H9 (cell line): ENCODE measurements at regions not wholly inside any gene's neighbourhood (a gene's known extent, or its start where the extent isn't known, plus 50 kb on each side); places are given as distances from the start of the nearest gene placed in this dataset.

Experiments used
- DNase-seq: peaks from one replicate; pipeline ENCODE4 v3.0.0-alpha.2; 2017
- H2AFZ ChIP-seq: one replicate; pipeline ENCODE4 v1.6.1; 2013; ENCODE audit warnings: mild to moderate bottlenecking, low read length, control low read depth, moderate library complexity
- H2AK5ac ChIP-seq: 2 replicates; pipeline ENCODE4 v1.6.1; 2013; ENCODE audit warnings: low read length, control low read depth, mixed read lengths; ENCODE audit not compliant: insufficient read length
- H2BK120ac ChIP-seq: one replicate; pipeline ENCODE4 v1.6.1; 2013; ENCODE audit warnings: low read depth, mild to moderate bottlenecking, low read length, control low read depth, inconsistent platforms; ENCODE audit not compliant: poor library complexity, severe bottlenecking
- H2BK12ac ChIP-seq: 2 replicates; pipeline ENCODE4 v1.6.1; 2013; ENCODE audit warnings: low read length, control low read depth, mixed read lengths, low read depth; ENCODE audit not compliant: insufficient read length
- H2BK15ac ChIP-seq: 2 replicates; pipeline ENCODE4 v1.6.1; 2013; ENCODE audit warnings: low read depth, low read length, control low read depth
- H2BK20ac ChIP-seq: one replicate; pipeline ENCODE4 v1.6.1; 2013; ENCODE audit warnings: low read depth, mild to moderate bottlenecking, low read length, control low read depth, inconsistent platforms; ENCODE audit not compliant: poor library complexity, severe bottlenecking
- H2BK5ac ChIP-seq: 2 replicates; pipeline ENCODE4 v1.6.1; 2013; ENCODE audit warnings: low read length, control low read depth, mixed read lengths; ENCODE audit not compliant: insufficient read length
- H3K14ac ChIP-seq: 2 replicates; pipeline ENCODE4 v1.6.1; 2013; ENCODE audit warnings: low read length, control low read depth; ENCODE audit not compliant: insufficient read depth
- H3K18ac ChIP-seq: 2 replicates; pipeline ENCODE4 v1.6.1; 2013; ENCODE audit warnings: low read depth, mild to moderate bottlenecking, mixed read lengths, low read length, control low read depth; ENCODE audit not compliant: insufficient read length
- H3K23ac ChIP-seq: 2 replicates; pipeline ENCODE4 v1.6.1; 2013; ENCODE audit warnings: low read length, control low read depth, mixed read lengths, low read depth; ENCODE audit not compliant: insufficient read length
- H3K23me2 ChIP-seq: 2 replicates; pipeline ENCODE4 v1.6.1; 2013; ENCODE audit warnings: low read depth, mild to moderate bottlenecking, mixed read lengths, low read length, control low read depth; ENCODE audit not compliant: insufficient read length, poor library complexity, severe bottlenecking
- H3K27ac ChIP-seq: 2 replicates; pipeline ENCODE4 v1.5.1; 2013; ENCODE audit warnings: low read length, control low read depth, mixed read lengths, low read depth; ENCODE audit not compliant: insufficient read length
- H3K27me3 ChIP-seq: 2 replicates; pipeline ENCODE4 v1.6.1; 2013; ENCODE audit warnings: low read length, control low read depth, inconsistent platforms; ENCODE audit not compliant: insufficient read depth
- H3K4ac ChIP-seq: 2 replicates; pipeline ENCODE4 v1.6.1; 2013; ENCODE audit warnings: low read depth, mild to moderate bottlenecking, control low read depth, inconsistent platforms, low read length, moderate library complexity
- H3K4me1 ChIP-seq: 2 replicates; pipeline ENCODE4 v1.6.1; 2013; ENCODE audit warnings: low read length, control low read depth, inconsistent platforms; ENCODE audit not compliant: insufficient read depth
- H3K4me2 ChIP-seq: 2 replicates; pipeline ENCODE4 v1.6.1; 2013; ENCODE audit warnings: low read length, control low read depth, mixed read lengths; ENCODE audit not compliant: insufficient read length, insufficient read depth
- H3K56ac ChIP-seq: 2 replicates; pipeline ENCODE4 v1.6.1; 2013; ENCODE audit warnings: low read depth, mild to moderate bottlenecking, mixed read lengths, low read length, control low read depth; ENCODE audit not compliant: insufficient read length
- H3K79me1 ChIP-seq: 2 replicates; pipeline ENCODE4 v1.6.1; 2013; ENCODE audit warnings: low read depth, mild to moderate bottlenecking, moderate library complexity, low read length, control low read depth, inconsistent platforms; ENCODE audit not compliant: insufficient read depth, poor library complexity, severe bottlenecking
- H3K79me2 ChIP-seq: 2 replicates; pipeline ENCODE4 v1.6.1; 2013; ENCODE audit warnings: low read length, control low read depth, inconsistent platforms; ENCODE audit not compliant: insufficient read depth
- H3K9ac ChIP-seq: 2 replicates; pipeline ENCODE4 v1.6.1; 2013; ENCODE audit warnings: low read length, control low read depth, mixed read lengths; ENCODE audit not compliant: insufficient read length; ENCODE audit errors: extremely low read depth
- H3K9me3 ChIP-seq: one replicate; pipeline ENCODE4 v1.6.1; 2013; ENCODE audit warnings: low read depth, low read length, inconsistent platforms; ENCODE audit not compliant: control insufficient read depth
- H3T11ph ChIP-seq: one replicate; pipeline ENCODE4 v1.6.1; 2013; ENCODE audit warnings: mild to moderate bottlenecking, low read length, control low read depth, inconsistent platforms
- H4K20me1 ChIP-seq: one replicate; pipeline ENCODE4 v1.6.1; 2013; ENCODE audit not compliant: control insufficient read depth, insufficient read length, insufficient read depth
- H4K5ac ChIP-seq: 2 replicates; pipeline ENCODE4 v1.6.1; 2013; ENCODE audit warnings: low read depth, mild to moderate bottlenecking, mixed read lengths, low read length, control low read depth; ENCODE audit not compliant: insufficient read length
- H4K8ac ChIP-seq: replicated peaks from 2 replicates; pipeline ENCODE4 v1.6.1; 2013; ENCODE audit warnings: low read length, control low read depth, mixed read lengths, low read depth; ENCODE audit not compliant: insufficient read length
- H4K91ac ChIP-seq: 2 replicates; pipeline ENCODE4 v1.6.1; 2013; ENCODE audit warnings: low read depth, mild to moderate bottlenecking, moderate library complexity, mixed read lengths, low read length, control low read depth; ENCODE audit not compliant: insufficient read length
- H3K27ac Mint-ChIP-seq, 3 experiments: 2 replicates in 2 of 3; 3 replicates in 1 of 3; pipeline ENCODE4 v1.8.0; 2020 to 2021; ENCODE audit warnings: mixed read lengths in 3 of 3, mild to moderate bottlenecking in 1 of 3, moderate library complexity in 1 of 3
- H3K27me3 Mint-ChIP-seq: 2 replicates; pipeline ENCODE4 v1.8.0; 2021; ENCODE audit warnings: low read depth, mild to moderate bottlenecking, moderate library complexity, mixed read lengths
- H3K36me3 Mint-ChIP-seq, 3 experiments: 2 replicates in 2 of 3; 3 replicates in 1 of 3; pipeline ENCODE4 v1.8.0; 2020 to 2021; ENCODE audit warnings: low read depth in 3 of 3, mixed read lengths in 3 of 3; ENCODE audit not compliant: insufficient read depth in 1 of 3
- H3K4me1 Mint-ChIP-seq, 2 experiments: 2 replicates each; pipeline ENCODE4 v1.8.0; 2020; ENCODE audit warnings: mixed read lengths in 2 of 2
- H3K4me3 Mint-ChIP-seq, 2 experiments: 2 replicates in 1 of 2; 3 replicates in 1 of 2; pipeline ENCODE4 v1.8.0; 2020 to 2021; ENCODE audit warnings: mild to moderate bottlenecking in 2 of 2, mixed read lengths in 2 of 2, moderate library complexity in 1 of 2
- H3K9me3 Mint-ChIP-seq, 2 experiments: 2 replicates in 1 of 2; 3 replicates in 1 of 2; pipeline ENCODE4 v1.8.0; 2020; ENCODE audit warnings: mild to moderate bottlenecking in 2 of 2, mixed read lengths in 2 of 2, moderate library complexity in 1 of 2
- WGBS: extraction: QIAGEN DNeasy Blood & Tissue Kit; methylation state at CpG from one replicate; pipeline ENCODE4 v1.1.7; 2013; ENCODE audit warnings: missing lambda C conversion rate, low lambda C conversion rate, mixed read lengths; ENCODE audit not compliant: insufficient read length; ENCODE audit errors: extremely low coverage; 5-methylcytosine and 5-hydroxymethylcytosine counted together
- TF ChIP-seq, protein P1 (sequence below): fragments of 200-600 bp; sonication (generic); conservative IDR thresholded peaks from 3 replicates; pipeline ENCODE4 v1.8.0; 2021; ENCODE audit warnings: antibody characterized with exemption, mild to moderate bottlenecking

DNA sequence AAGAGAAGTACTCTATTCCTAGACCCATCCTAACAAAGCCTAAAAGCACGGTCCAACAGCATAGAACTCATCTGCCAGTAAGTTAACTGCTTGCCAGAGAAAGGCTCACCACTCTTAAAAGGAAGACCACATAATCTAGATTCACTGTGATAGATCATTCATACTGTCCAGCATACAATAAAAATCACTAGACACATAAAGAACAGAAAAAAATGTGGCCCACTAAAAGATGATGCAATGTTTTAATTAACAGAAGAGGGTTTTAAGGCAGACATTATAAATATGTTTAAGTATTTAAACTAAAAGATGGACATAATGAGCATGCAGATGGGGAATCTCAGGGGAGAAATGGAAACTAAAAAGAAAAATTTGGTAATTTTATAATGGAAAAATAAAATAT is 157.5 kb upstream of the CDH4 start:
- peaks cover 13 to 18% of the 10 kb centered on the region in 2 experiments for H3K4me1 Mint-ChIP-seq
- H3K18ac ChIP-seq = no peak overlapping the region
- H3K27me3 Mint-ChIP-seq = peaks cover 69% of the 10 kb centered on the region
- H4K8ac ChIP-seq = no peak overlapping the region
- no peak overlapping the region for H3T11ph ChIP-seq
- no peak overlapping the region for H2AK5ac ChIP-seq
- no peak overlapping the region for H3K14ac ChIP-seq
- no peak overlapping the region for H3K27ac Mint-ChIP-seq
- H2BK20ac ChIP-seq = no peak overlapping the region
- no peaks in the 10 kb centered on the region for H3K23me2 ChIP-seq
- H2BK5ac ChIP-seq = no peak overlapping the region
- H2BK120ac ChIP-seq = no peak overlapping the region
- no peaks in the 10 kb centered on the region for H3K79me1 ChIP-seq
- H2BK12ac ChIP-seq = no peak overlapping the region
- H3K27me3 ChIP-seq = no peaks in the 10 kb centered on the region; the same call in 1 of the 2 replicates
- H3K9me3 Mint-ChIP-seq = peaks cover 9 to 23% of the 10 kb centered on the region in 2 experiments
- no peak overlapping the region for H3K56ac ChIP-seq
- H3K23ac ChIP-seq = no peak overlapping the region
- no peak overlapping the region for H4K5ac ChIP-seq
- peaks cover 4% of the 10 kb centered on the region for H3K4me1 ChIP-seq
- no peaks in the 10 kb centered on the region for H4K20me1 ChIP-seq
- TF ChIP-seq, protein P1, sequence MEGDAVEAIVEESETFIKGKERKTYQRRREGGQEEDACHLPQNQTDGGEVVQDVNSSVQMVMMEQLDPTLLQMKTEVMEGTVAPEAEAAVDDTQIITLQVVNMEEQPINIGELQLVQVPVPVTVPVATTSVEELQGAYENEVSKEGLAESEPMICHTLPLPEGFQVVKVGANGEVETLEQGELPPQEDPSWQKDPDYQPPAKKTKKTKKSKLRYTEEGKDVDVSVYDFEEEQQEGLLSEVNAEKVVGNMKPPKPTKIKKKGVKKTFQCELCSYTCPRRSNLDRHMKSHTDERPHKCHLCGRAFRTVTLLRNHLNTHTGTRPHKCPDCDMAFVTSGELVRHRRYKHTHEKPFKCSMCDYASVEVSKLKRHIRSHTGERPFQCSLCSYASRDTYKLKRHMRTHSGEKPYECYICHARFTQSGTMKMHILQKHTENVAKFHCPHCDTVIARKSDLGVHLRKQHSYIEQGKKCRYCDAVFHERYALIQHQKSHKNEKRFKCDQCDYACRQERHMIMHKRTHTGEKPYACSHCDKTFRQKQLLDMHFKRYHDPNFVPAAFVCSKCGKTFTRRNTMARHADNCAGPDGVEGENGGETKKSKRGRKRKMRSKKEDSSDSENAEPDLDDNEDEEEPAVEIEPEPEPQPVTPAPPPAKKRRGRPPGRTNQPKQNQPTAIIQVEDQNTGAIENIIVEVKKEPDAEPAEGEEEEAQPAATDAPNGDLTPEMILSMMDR = no peak
- no peak overlapping the region for H3K4ac ChIP-seq
- no peak overlapping the region for H3K9ac ChIP-seq
- no peak overlapping the region for H3K4me2 ChIP-seq
- no CpG with 5 or more reads among the region's 1 CpG for WGBS
- H3K4me3 Mint-ChIP-seq = no peak overlapping the region
- no peak overlapping the region for H4K91ac ChIP-seq
- H3K9me3 ChIP-seq = no peaks in the 10 kb centered on the region
- no peaks in the 10 kb centered on the region; a peak in 1 of 7 replicates for H3K36me3 Mint-ChIP-seq
- DNase-seq = no peak
- no peaks in the 10 kb centered on the region for H3K79me2 ChIP-seq
- H3K27ac ChIP-seq = no peak overlapping the region
- no peak overlapping the region for H2BK15ac ChIP-seq
- no peak overlapping the region for H2AFZ ChIP-seq
